Esophagus muscularis mucosa (tissue), 4 donors: ENCODE measurements at regions not wholly inside any gene's neighbourhood (a gene's known extent, or its start where the extent isn't known, plus 50 kb on each side); places are given as distances from the start of the nearest gene placed in this dataset.

Experiments used
- DNase-seq: peaks from one replicate; pipeline ENCODE4 v3.0.0-alpha.2; 2017; ENCODE audit errors: extremely low spot score
- H3K27ac ChIP-seq, 4 donors: fragments of 200-600 bp; sonication (generic); replicated peaks in 1 of 4; 1 replicate in 3 of 4; 2 replicates in 1 of 4; pipeline ENCODE4 v1.5.1; 2016 to 2019; ENCODE audit warnings: mild to moderate bottlenecking in 1 of 4
- H3K27me3 ChIP-seq, 4 donors: fragments of 200-600 bp; sonication (generic); one replicate each; pipeline versions ENCODE4 v1.5.1 to v1.6.0; 2016 to 2019
- H3K36me3 ChIP-seq, 4 donors: fragments of 200-600 bp; sonication (generic); one replicate each; pipeline ENCODE4 v1.5.1; 2016 to 2019
- H3K4me1 ChIP-seq, 4 donors: fragments of 200-600 bp; sonication (generic); one replicate each; pipeline ENCODE4 v1.5.1; 2016 to 2019
- H3K4me3 ChIP-seq, 4 donors: fragments of 200-600 bp; sonication (generic); 1 replicate in 2 of 4; 2 replicates in 2 of 4; pipeline ENCODE4 v1.5.1; 2016 to 2019; ENCODE audit warnings: mild to moderate bottlenecking in 4 of 4, moderate library complexity in 1 of 4
- H3K9me3 ChIP-seq, 4 donors: fragments of 200-600 bp; sonication (generic); 1 replicate in 3 of 4; 2 replicates in 1 of 4; pipeline ENCODE4 v1.5.1; 2016 to 2019
- EP300 ChIP-seq: sonication (generic); formaldehyde crosslinking; IDR thresholded peaks from one replicate; pipeline ENCODE4 v1.6.1; 2017; ENCODE audit warnings: antibody characterized with exemption
- POLR2A ChIP-seq: fragments of 450-650 bp; IDR thresholded peaks from one replicate; pipeline ENCODE4 v1.6.1; 2017; ENCODE audit warnings: antibody characterized with exemption, moderate library complexity, mild to moderate bottlenecking, low read depth
- POLR2AphosphoS5 ChIP-seq, 2 donors: sonication (generic); formaldehyde crosslinking; IDR thresholded peaks; one replicate each; pipeline ENCODE4 v1.6.1; 2017; ENCODE audit warnings: antibody characterized with exemption in 2 of 2
- WGBS: methylation state at CpG from one replicate; pipeline ENCODE4 v1.1.5; 2018; 5-methylcytosine and 5-hydroxymethylcytosine counted together
- intact Hi-C: fragments of 100-400 bp; cut with DNase I; formaldehyde crosslinking; loops from one replicate; pipeline ENCODE4 v1.15.1; 2023
- TF ChIP-seq, protein P1 (sequence below), 3 experiments: fragments of 200-600 bp in 2 of 3; fragments of 450-650 bp in 1 of 3; sonication (generic) in 2 of 3; IDR thresholded peaks; one replicate each; pipeline ENCODE4 v1.5.1; 2017 to 2019; ENCODE audit warnings: antibody characterized with exemption in 3 of 3, mild to moderate bottlenecking in 2 of 3, moderate library complexity in 1 of 3

- Histone ChIP-seq H3K4me3 (no peak overlapping the region), H3K27ac (no peak overlapping the region), H3K9me3 (no peaks in the 10 kb centered on the region), H3K27me3 (no peaks in the 10 kb centered on the region), H3K36me3 (no peaks in the 10 kb centered on the region), H3K4me1 (peaks cover 0 to 10% (median 2%) of the 10 kb centered on the region in 4 donors)
- intact Hi-C loops: no loop called here
- WGBS: 100% methylated on average over 5 of the region's 6 CpGs
- no peak for DNase-seq
- TF ChIP-seq POLR2AphosphoS5 (IDR thresholded peaks at IDR 0.05): no peak
- no peak for TF ChIP-seq POLR2A
- TF ChIP-seq, protein P1, sequence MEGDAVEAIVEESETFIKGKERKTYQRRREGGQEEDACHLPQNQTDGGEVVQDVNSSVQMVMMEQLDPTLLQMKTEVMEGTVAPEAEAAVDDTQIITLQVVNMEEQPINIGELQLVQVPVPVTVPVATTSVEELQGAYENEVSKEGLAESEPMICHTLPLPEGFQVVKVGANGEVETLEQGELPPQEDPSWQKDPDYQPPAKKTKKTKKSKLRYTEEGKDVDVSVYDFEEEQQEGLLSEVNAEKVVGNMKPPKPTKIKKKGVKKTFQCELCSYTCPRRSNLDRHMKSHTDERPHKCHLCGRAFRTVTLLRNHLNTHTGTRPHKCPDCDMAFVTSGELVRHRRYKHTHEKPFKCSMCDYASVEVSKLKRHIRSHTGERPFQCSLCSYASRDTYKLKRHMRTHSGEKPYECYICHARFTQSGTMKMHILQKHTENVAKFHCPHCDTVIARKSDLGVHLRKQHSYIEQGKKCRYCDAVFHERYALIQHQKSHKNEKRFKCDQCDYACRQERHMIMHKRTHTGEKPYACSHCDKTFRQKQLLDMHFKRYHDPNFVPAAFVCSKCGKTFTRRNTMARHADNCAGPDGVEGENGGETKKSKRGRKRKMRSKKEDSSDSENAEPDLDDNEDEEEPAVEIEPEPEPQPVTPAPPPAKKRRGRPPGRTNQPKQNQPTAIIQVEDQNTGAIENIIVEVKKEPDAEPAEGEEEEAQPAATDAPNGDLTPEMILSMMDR (IDR thresholded peaks at IDR 0.05): no peak
- no peak for TF ChIP-seq EP300
These were observed 120.6 kb upstream of the HDAC4 start for GRCh38 chr2:239521518-239521815.

GRCh38 chr2:239520811-239521517 lies 120.1 kb upstream of the HDAC4 start:
- 96% methylated on average over 13 of the region's 29 CpGs for WGBS
- Histone ChIP-seq H3K36me3 (no peaks in the 10 kb centered on the region), H3K4me1 (peaks cover 0 to 10% (median 2%) of the 10 kb centered on the region in 4 donors), H3K27ac (no peak overlapping the region), H3K4me3 (no peak overlapping the region), H3K27me3 (no peaks in the 10 kb centered on the region), H3K9me3 (no peaks in the 10 kb centered on the region)
- intact Hi-C loops: no loop called here
- no peak for TF ChIP-seq EP300
- TF ChIP-seq POLR2AphosphoS5 (IDR thresholded peaks at IDR 0.05): no peak
- TF ChIP-seq, protein P1 (IDR thresholded peaks at IDR 0.05): no peak
- TF ChIP-seq POLR2A: no peak
- DNase-seq: no peak

GRCh38 chr2:239519921-239520585 lies 119.2 kb upstream of the HDAC4 start:
- Histone ChIP-seq H3K27me3 (peaks cover 0 to 5% (median 0%) of the 10 kb centered on the region in 4 donors), H3K36me3 (no peaks in the 10 kb centered on the region), H3K27ac (no peak overlapping the region), H3K9me3 (no peaks in the 10 kb centered on the region), H3K4me3 (no peak overlapping the region), H3K4me1 (peaks cover 0 to 10% (median 2%) of the 10 kb centered on the region in 4 donors)
- no peak for DNase-seq
- WGBS: 89% methylated on average over 17 of the region's 17 CpGs
- intact Hi-C loops: no loop called here
- TF ChIP-seq POLR2AphosphoS5 (IDR thresholded peaks at IDR 0.05) (no peak), EP300 (no peak), POLR2A (no peak)
- TF ChIP-seq, protein P1 (IDR thresholded peaks at IDR 0.05): no peak

DNA sequence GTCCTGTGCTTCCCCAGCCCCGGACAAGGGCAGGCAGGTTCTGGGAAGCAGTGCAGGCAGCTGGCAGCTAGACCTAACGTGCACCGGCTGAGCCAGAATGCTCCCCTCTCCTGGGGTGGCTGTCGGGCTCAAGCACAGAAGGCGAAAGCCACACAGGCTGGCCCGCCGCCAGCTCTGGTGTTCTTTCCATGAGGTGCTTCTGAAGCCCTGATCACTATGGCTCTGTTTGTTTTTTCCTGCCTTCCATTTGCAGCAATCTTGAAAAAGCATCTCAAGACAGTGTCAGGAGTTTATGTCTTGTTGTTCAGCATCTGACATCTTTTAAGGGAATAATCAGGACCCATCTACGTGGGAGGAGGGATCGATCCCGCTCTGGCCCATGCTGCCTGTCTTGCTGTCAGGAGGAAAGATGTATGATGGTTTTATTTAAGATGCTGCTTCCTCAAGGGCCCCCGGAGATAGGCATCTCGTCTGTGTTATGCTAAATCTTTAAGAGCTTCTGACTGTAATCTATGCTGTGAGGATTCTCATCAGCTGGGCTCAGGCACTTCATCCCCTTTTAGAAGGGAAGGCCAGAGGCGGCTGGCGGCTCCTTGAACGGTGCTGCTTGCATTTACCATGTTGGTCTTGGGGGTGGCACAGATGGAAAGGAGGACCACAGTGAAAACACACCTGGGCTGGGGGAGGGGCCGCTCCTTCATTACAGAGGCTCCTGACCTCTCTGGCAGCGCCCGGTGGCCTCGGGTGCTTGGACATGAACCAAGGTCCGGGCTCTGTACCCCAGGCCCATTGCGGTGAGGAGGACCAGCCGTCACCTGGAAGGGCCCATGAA lies 118.5 kb upstream of the HDAC4 start:
- Histone ChIP-seq H3K4me3 (no peak overlapping the region), H3K27me3 (peaks cover 0 to 5% (median 0%) of the 10 kb centered on the region in 4 donors), H3K36me3 (no peaks in the 10 kb centered on the region), H3K27ac (no peak overlapping the region), H3K4me1 (peaks cover 0 to 10% (median 2%) of the 10 kb centered on the region in 4 donors), H3K9me3 (no peaks in the 10 kb centered on the region)
- TF ChIP-seq, protein P1 (IDR thresholded peaks at IDR 0.05): no peak
- no peak for TF ChIP-seq POLR2AphosphoS5 (IDR thresholded peaks at IDR 0.05)
- TF ChIP-seq EP300: no peak
- TF ChIP-seq POLR2A: no peak
- no peak for DNase-seq
- WGBS: 66% methylated on average over 20 of the region's 22 CpGs
- intact Hi-C loops: no loop called here
